GM12864 (cell line): ENCODE measurements at regions not wholly inside any gene's neighbourhood (a gene's known extent, or its start where the extent isn't known, plus 50 kb on each side); places are given as distances from the start of the nearest gene placed in this dataset.
"Not testable (repeated sequence)": the region's sequence is repeated elsewhere in the genome, so short reads cannot be mapped to it uniquely, and the experiment has no call there.

Experiments used
- DNase-seq: peaks from one replicate; pipeline ENCODE4 v3.0.0-alpha.2; 2011; ENCODE audit warnings: low read depth
- H3K4me3 ChIP-seq: 2 replicates; pipeline ENCODE4 v1.5.1; 2011; ENCODE audit warnings: mild to moderate bottlenecking, low read depth, low read length, control low read depth
- CTCF ChIP-seq: IDR thresholded peaks from 2 replicates; pipeline ENCODE4 v1.5.1; 2011; ENCODE audit warnings: low read depth, mild to moderate bottlenecking, moderate library complexity, low read length, control low read depth, inconsistent platforms; ENCODE audit errors: missing control alignments

- no peak for TF ChIP-seq CTCF
- H3K4me3 ChIP-seq, result no peak overlapping the region
- DNase-seq, result no peak
These were observed 445.2 kb upstream of the GRAMD2B start for GRCh38 chr5:125978015-125978414.

- no peak for TF ChIP-seq CTCF
- H3K4me3 ChIP-seq, result no peak overlapping the region
- DNase-seq, result no peak
These were observed 443.6 kb upstream of the GRAMD2B start for GRCh38 chr5:125979636-125980035.

- H3K4me3 ChIP-seq, result no peak overlapping the region
- no peak for DNase-seq
- TF ChIP-seq CTCF, result no peak
These were observed 442.2 kb upstream of the GRAMD2B start for GRCh38 chr5:125981016-125981415.

GRCh38 chr5:125987677-125988255 is 435.4 kb upstream of the GRAMD2B start:
- no peak for TF ChIP-seq CTCF
- H3K4me3 ChIP-seq, result no peak overlapping the region
- DNase-seq, result no peak

GRCh38 chr5:125992050-125992449 is 431.2 kb upstream of the GRAMD2B start:
- no peak overlapping the region for H3K4me3 ChIP-seq
- TF ChIP-seq CTCF, result no peak
- no peak for DNase-seq

GRCh38 chr5:125999271-126000030 is 423.8 kb upstream of the GRAMD2B start:
- H3K4me3 ChIP-seq, DNase-seq: not testable (repeated sequence)

GRCh38 chr5:126000507-126000906 is 422.7 kb upstream of the GRAMD2B start:
- TF ChIP-seq CTCF, result no peak
- H3K4me3 ChIP-seq, result no peak overlapping the region
- no peak for DNase-seq
